ENCODE measurements at regions not wholly inside any gene's neighbourhood (a gene's known extent, or its start where the extent isn't known, plus 50 kb on each side); places are given as distances from the start of the nearest gene placed in this dataset.
"Not testable (repeated sequence)": the region's sequence is repeated elsewhere in the genome, so short reads cannot be mapped to it uniquely, and the experiment has no call there.

- DNase-seq = no peak
Measured at GRCh38 chrX:39245024-39245423, 443.8 kb downstream of the MID1IP1 start.

GRCh38 chrX:39247536-39247935, 446.3 kb downstream of the MID1IP1 start:
- DNase-seq = no peak

DNA sequence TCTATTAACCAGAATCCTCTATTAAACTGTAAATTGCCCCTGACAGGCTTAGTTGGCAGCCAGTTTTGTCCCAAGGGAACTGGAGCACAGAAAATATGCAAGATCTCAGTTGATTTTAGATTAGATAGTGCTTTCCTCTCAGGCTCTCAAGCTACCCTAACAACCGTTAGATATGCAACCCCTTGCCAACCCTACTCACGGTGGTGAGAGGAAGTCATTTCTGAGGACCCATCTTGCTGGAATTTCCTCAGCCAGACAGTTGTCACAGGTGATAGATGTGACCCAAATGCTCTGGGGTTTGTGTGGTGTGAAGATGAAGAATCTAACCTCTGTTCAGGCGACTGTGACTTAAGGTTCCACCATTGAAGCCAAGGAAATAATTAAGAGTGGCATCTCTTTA, 447.1 kb downstream of the MID1IP1 start:
- no peak for DNase-seq

GRCh38 chrX:39249999-39250398, 448.7 kb downstream of the MID1IP1 start:
- no peak for DNase-seq

GRCh38 chrX:39251995-39252394, 450.7 kb downstream of the MID1IP1 start:
- DNase-seq = no peak

DNA sequence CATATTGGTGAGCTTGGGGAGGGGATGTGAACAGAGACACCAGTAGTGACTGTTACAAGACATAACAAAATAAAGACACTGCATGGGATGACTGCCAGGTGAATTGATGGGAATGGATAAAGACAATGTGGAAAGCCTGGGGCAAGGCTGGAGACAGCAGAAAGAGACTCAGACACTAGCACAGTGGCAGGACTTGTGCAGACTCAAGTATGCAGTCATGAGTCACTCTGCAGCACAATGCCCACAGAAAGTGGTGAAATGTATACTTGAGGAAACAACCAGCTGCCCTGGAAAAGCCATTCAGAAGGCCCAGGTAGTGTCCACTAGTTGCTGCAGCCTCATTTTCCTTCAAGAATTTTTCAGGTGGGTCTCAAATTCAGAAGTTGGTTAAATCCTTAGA, 452.3 kb downstream of the MID1IP1 start:
- no peak for DNase-seq

- DNase-seq = no peak
Measured at GRCh38 chrX:39258331-39258730, 457.1 kb downstream of the MID1IP1 start.

GRCh38 chrX:39260965-39261364, 459.7 kb downstream of the MID1IP1 start:
- no peak for DNase-seq

DNA sequence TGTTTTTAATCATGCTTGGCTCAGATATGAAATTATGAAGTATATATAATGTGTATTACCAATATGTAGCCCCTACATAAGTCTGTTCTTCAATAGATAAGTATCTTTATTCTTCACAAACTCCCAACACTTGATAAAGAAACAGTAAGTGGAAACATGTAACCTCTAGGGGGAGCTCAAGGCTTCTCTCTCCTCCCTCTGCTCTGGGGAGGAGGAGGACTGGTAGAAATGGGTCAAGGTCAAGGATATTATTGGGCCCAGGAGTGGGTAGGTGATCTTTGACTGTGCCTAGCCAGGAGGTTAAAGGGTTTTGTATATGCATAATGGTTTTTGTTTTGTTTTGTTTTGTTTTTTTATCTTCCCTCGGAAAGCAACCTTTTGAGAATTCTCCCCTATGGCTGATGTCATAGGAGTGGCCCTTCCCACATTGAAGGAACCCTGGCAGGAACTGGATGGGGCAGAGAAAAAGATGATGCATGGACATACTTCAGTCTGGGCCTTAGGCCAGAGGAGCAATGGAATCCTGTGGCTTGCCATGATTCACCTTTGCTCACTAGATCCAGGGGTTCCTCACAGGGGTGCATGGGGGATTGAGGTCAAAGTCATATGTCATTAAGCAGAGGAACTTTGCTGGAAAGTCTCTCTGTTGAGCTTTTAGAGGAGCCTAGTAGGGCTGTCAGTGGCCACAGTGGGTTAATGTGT, 460.3 kb downstream of the MID1IP1 start:
- DNase-seq = peak; percentile 2

GRCh38 chrX:39262641-39263040, 461.4 kb downstream of the MID1IP1 start:
- DNase-seq = no peak

DNA sequence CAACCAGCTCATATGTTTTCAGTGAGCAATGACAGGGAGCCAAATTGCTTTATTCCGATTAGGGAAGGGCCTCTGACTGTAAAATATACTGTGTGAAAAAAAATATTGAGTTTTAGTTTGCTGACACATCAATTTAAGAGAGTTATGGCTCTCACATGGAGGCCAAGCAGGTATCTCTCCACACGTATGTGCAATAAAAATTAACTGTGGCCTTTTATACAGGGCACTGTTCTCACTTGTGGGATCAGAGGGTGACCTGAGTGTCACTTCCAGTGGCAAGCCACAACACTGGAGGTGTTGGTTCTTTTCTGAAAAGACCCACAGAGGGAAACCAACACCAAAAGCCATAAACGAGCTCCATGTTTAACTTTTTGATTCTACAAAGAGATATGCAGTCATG, 462.8 kb downstream of the MID1IP1 start:
- no peak for DNase-seq

- DNase-seq = no peak
Measured at GRCh38 chrX:39267176-39267575, 465.9 kb downstream of the MID1IP1 start.

GRCh38 chrX:39268207-39268606, 466.9 kb downstream of the MID1IP1 start:
- DNase-seq = no peak

- DNase-seq = no peak
Measured at GRCh38 chrX:39275500-39276068, 474.3 kb downstream of the MID1IP1 start.

DNA sequence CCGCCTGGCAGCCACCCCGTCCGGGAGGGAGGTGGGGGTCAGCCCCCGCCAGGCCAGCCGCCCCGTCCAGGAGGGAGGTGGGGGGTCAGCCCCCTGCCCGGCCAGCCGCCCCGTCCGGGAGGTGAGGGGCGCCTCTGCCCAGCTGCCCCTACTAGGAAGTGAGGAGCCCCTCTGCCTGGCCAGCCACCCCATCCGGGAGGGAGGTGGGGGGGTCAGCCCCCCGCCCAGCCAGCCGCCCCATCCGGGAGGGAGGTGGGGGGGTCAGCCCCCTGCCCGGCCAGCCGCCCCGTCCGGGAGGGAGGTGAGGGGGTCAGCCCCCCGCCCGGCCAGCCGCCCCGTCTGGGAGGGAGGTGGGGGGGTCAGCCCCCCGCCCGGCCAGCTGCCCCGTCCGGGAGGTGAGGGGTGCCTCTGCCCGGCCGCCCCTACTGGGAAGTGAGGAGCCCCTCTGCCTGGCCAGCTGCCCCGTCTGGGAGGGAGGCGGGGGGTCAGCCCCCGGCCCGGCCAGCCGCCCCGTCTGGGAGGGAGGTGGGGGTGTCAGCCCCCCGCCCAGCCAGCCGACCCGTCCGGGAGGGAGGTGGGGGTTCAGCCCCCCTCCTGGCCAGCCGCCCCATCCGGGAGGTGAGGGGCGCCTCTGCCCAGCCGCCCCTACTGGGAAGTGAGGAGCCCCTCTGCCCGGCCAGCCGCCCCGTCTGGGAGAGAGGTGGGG, 476.6 kb downstream of the MID1IP1 start:
- not testable (repeated sequence) for DNase-seq

GRCh38 chrX:39283239-39283638, 482.0 kb downstream of the MID1IP1 start:
- no peak for DNase-seq

DNA sequence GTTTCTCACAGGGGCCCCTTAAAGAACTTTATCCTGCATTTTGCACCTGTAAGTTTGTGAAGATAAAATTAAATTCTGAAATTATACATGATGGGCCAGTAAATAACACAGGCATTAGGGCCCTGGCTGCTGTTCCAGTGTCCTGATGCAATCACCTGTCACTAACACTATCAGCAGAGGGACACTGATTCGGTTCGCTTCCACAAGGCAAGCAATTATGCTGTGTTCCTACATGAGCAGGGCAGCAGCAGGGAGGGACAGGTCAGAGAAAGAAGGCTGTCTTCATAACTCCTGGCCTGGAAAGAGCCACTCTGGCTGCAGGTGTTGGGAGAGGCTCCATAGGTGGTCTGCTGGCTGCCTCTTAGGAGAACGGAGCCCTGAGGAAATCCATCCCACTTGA, 487.3 kb downstream of the MID1IP1 start:
- DNase-seq = no peak

GRCh38 chrX:39289827-39290226, 488.6 kb downstream of the MID1IP1 start:
- DNase-seq = no peak

GRCh38 chrX:39293203-39293602, 491.9 kb downstream of the MID1IP1 start:
- no peak for DNase-seq

- no peak for DNase-seq
Measured at GRCh38 chrX:39296472-39296871, 495.2 kb downstream of the MID1IP1 start.

GRCh38 chrX:39298821-39299220, 497.6 kb downstream of the MID1IP1 start:
- DNase-seq = no peak

DNA sequence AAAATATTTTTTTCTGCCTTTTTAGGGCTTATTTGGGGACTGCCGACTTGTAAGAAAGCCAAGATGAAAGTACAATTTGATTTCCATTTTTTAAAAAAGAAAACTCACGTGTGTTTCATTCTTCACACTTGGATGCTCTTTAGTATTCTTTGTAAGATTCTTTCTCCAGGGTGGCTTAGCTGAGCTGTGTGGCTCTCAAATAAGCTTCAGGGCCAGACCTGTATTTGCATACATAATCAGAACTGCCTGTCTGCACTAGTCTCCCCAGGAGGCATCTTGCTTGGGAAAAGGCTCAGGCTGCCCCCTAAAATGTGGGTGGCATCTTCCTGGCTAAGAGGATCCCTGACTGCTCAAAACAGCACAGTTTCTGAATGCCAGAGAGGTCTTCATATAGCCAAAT, 498.4 kb downstream of the MID1IP1 start:
- DNase-seq = no peak

DNA sequence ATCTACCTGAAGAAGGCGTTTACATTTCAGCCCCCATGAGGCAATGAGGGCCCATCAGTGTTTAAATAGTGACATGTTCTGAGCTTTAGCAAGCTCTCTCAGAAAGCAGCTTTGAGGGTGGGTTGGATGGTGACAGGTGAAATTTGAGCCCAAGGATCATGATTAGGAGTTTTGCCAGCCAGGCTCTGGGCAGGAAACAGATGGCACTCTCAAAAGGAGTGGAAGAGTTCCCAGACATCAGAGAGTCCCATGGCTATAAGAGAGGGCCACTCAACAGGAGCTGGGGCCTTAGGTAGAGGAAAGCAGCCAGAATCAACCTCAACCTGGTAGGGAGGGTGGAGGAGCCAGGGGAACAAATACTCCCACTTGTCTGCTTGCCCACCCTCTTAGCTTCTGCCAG, 499.8 kb downstream of the MID1IP1 start:
- DNase-seq = no peak

DNA sequence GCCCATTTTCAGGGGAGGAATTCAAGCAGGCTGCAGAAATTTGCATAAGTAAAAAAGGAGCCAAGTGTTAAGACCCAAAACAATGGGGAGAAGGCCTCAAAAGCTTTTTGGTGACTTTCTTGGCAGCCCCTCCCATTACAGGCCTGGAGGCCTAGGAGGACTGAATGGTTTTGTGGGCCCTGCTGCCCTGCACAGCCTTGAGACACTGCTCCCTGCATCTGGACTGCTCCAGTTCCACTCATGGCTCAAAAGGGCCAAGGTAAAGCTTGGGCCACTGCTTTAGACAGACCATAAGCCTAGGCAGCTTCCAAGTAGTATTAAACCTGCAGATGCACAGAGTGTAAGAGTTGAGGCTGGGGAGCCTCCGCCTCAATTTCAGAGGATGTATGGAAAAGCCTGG, 501.6 kb downstream of the MID1IP1 start:
- DNase-seq = no peak

Data from KG1 (cell line).